GM12872 (cell line): ENCODE measurements at regions not wholly inside any gene's neighbourhood (a gene's known extent, or its start where the extent isn't known, plus 50 kb on each side); places are given as distances from the start of the nearest gene placed in this dataset.

Experiments
- TF ChIP-seq, protein P1 (sequence below): IDR thresholded peaks from 3 replicates; pipeline ENCODE4 v1.5.1; 2011; ENCODE audit warnings: low read depth, mild to moderate bottlenecking, low read length, moderate library complexity; ENCODE audit not compliant: insufficient read depth

DNA sequence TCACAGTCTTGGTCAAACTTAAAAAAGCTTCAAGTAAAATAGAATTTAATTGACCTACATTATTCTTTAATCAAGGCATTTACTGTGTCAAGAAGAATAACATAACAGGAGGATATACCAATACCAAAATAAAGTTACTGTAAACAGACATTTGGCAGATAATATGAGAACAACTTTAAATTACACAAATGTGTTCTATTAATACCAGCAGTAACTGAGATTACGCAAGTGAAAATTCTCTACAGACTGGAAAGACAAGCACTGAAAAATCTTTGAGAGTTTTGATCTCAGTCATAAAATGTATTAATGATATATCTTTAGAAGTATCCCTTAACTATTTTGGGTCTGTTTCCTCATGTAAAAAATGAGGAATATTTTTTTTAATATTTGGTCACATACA lies 169.2 kb upstream of the SOX5 start:
- TF ChIP-seq, protein P1, sequence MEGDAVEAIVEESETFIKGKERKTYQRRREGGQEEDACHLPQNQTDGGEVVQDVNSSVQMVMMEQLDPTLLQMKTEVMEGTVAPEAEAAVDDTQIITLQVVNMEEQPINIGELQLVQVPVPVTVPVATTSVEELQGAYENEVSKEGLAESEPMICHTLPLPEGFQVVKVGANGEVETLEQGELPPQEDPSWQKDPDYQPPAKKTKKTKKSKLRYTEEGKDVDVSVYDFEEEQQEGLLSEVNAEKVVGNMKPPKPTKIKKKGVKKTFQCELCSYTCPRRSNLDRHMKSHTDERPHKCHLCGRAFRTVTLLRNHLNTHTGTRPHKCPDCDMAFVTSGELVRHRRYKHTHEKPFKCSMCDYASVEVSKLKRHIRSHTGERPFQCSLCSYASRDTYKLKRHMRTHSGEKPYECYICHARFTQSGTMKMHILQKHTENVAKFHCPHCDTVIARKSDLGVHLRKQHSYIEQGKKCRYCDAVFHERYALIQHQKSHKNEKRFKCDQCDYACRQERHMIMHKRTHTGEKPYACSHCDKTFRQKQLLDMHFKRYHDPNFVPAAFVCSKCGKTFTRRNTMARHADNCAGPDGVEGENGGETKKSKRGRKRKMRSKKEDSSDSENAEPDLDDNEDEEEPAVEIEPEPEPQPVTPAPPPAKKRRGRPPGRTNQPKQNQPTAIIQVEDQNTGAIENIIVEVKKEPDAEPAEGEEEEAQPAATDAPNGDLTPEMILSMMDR: no peak

DNA sequence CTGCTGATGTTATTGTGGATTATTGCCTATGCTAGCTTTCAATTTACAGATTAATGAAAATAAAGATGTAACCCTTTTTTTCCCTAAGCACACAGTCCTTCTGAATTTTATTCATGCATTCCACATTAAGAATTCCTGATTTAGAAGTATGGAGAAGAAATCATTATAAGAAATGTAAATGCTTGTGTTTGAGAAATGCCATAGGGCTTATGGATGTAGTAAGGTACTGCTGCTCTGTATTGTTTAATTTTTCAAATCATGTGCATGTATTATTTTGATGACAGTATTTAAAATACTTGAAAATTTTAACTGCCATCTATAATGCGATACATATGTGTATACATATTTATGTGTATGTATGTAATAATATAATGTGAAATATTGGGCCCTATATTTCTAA lies 167.1 kb upstream of the SOX5 start:
- TF ChIP-seq, protein P1: no peak

DNA sequence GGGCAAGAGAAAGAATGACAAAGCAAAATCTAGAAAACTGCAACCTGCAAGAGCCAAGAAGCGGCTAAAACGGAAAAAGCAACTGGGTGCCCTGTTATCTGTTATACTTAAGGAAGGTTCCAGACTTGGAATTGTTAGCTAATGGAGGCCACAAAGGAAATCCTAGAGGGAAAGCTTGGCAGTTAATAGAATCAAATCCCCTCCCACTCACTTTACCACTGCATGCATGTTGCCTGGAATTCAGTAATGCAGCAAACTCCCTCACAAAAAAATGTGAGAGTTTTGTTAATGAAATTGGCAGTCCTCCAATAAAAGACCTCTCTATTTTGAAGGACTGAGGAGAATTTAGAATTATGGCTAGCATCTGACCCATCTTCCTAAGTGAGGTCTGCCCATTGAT lies 164.2 kb upstream of the SOX5 start:
- TF ChIP-seq, protein P1: no peak

DNA sequence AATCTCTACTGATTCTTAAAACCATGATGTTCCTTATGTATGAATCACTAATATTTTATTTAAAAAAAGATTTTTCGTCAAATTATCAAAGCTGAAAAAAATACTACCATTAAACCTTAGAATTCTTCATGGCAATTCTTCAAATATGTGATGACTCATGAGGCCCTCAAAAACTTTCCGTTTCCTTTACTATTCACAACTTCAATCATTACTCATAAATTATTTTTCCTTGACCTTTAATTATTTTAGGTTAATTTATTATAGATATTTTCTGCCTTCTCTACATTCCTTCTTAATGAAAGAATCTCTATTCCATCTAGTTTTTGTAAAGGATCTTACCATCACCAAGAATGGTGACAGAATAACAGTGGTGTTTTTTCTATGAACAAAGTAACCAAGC lies 162.1 kb upstream of the SOX5 start:
- TF ChIP-seq, protein P1: no peak

DNA sequence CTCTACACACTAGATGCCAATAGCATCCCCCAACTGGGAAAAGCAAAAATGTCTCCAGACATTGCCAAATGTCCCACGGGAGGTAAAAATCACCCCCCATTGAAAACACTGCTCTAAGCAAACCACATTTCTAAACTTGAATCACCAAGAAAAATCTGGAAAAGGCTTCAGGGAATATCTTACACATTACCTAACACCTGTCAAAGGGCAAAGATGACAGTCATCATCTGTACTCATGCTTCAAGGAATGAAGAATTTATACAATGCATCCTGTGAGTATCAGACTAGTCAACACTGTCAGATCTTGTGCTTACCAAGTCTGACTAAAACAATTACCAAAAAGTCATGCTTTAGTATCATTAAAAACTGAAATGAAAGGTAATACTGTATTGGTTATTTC lies 161.6 kb upstream of the SOX5 start:
- TF ChIP-seq, protein P1: no peak

DNA sequence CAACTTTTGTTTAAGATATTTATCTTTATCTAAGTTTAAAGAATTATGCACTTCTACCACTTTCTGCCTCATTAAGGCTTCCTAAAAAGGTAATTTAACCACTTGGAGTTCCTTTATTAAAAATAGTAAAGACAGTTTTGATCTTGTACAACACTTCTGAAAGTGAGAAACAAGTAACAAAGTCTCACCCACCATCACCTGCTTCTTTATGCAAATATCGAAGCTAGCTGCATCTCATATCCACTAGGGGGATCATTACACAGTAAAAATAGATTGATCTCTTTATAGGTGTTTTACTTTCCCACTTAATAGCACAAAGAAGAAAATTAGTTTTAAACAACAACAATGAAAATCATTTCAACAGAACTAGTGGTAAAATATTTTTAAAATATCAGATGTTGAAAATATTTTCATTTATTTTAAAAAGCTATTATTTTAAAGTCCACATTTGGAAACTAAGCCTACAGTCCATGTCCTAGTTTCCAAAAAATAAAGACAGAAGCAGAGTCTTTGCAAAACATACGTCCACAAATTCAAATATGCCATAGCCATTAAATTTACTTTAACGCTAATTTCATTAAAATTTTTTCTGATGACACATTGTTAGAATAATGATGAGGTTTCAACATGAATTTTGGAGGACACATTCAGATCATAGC lies 160.0 kb upstream of the SOX5 start:
- TF ChIP-seq, protein P1: peak; percentile 53; the same call in 2 of the 3 replicates

DNA sequence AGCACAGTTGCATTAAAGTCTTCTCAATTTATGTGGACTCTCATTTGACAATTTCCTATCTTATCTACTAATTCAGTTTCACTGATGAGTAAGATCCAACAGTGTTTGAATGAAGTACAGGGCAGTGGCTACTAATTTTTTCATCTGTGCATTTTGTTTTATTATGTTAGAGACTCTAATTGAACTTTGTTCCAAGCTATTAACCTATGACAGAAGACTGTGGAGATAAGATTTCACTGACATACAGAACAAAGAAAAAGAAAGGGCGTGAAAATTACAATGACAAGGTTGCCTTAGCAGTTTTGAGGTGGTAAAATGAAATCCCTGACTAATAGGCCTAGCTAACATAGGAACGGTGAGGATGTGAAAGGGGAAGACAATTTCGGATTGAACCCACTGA lies 153.2 kb upstream of the SOX5 start:
- TF ChIP-seq, protein P1: no peak
